ENCODE measurements at regions not wholly inside any gene's neighbourhood (a gene's known extent, or its start where the extent isn't known, plus 50 kb on each side); places are given as distances from the start of the nearest gene placed in this dataset.

DNA sequence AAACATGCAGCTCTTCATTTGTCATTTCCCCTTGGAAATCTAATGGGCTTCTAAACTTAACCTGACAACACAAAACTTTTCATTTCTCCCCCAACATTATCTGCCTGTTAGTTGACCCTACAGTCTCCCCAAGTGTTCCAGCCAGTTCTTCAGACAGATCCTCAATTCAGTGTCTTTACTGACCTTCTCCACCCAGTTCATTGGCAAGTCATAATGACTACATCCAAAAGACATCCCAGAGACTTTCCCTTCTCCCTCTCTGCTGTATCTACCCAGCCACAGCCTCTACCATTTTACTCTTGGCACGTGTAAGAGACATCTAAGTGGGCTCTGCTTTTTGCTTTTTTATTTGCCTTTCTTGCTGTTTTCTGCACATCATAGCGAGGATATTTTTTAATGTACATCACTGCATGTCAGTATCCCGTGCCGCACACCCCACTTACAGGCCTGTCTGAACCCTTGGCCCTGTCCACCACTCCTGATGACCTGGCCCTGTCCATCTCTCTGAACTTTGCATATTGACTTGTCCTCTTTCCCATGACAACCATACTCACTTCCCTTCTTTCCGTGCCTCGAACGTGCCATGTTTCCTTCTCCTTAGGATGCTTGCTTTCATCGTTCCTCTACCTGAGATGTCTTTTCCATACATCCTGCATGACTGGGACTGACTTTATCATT, 391.9 kb downstream of the IRS2 start:
- no peak for DNase-seq

DNA sequence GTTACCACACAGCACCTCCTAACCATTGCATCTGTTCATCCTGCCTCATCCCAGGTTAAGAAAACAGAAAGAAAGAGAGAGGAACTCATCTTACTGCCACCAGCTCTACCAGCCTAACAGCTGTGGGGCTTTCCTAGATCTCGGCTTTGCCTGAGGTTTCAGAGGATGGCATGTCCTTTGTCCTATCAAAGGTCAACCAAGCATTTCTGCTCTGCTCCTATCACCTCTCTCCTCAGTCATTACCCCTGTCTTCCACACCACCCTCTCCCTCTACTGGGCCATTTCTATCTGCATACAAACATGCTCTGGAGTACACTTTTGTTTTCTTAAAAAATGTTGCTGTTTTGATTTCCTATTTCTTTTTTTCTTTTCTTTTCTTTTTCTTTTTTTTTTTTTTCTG, 393.3 kb downstream of the IRS2 start:
- no peak for DNase-seq

DNA sequence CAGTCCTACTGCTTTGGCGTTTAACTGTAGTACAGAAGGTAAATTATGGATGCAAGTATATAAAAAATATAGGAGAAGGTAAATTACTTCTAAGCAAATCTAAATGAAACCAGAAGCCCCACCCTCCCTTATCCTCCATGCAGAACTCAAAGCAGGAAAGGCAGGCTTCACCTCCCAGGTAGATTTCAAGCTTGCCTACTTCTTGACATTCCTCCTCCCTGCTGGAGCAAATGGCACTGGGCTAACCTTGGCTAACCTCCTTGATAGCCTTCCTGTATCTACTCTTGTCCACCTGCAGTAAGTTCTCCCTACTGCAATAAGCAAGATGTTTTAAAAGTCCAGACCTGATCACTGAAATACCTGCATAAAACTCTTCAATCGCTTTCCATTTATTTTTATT, 396.0 kb downstream of the IRS2 start:
- no peak for DNase-seq

GRCh38 chr13:109389892-109390345, 396.5 kb downstream of the IRS2 start:
- no peak for DNase-seq

GRCh38 chr13:109389456-109389855, 396.9 kb downstream of the IRS2 start:
- no peak for DNase-seq

GRCh38 chr13:109387471-109387870, 398.9 kb downstream of the IRS2 start:
- DNase-seq, result no peak

- DNase-seq, result no peak
These were observed 401.2 kb downstream of the IRS2 start for GRCh38 chr13:109385242-109385560.

GRCh38 chr13:109384491-109385241, 401.7 kb downstream of the IRS2 start:
- no peak for DNase-seq

- no peak for DNase-seq
These were observed 402.7 kb downstream of the IRS2 start for GRCh38 chr13:109383683-109384082.

GRCh38 chr13:109381546-109382180, 404.7 kb downstream of the IRS2 start:
- DNase-seq, result no peak

DNA sequence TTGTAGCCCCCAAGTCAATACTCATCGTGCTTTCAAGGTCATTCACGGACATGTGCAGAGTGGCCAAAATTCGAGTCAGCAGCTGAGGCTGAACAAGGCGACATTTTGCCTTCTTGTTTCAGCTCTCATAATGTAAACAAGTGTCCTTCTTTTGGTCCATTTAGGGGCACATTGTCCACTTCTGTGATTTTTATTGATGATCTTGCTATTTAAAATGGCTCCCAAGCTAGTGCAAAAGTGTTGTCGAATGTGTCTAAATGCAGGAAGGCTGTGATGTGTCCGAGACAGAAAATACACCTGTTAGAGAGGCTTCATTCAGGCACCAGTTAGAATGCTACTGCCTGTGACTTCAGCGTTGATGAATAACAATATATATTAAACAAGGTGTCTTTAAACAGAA, 405.9 kb downstream of the IRS2 start:
- DNase-seq, result no peak

GRCh38 chr13:109379930-109380329, 406.5 kb downstream of the IRS2 start:
- DNase-seq, result no peak

GRCh38 chr13:109376936-109377335, 409.4 kb downstream of the IRS2 start:
- no peak for DNase-seq

GRCh38 chr13:109374609-109375200, 411.7 kb downstream of the IRS2 start:
- no peak for DNase-seq

- no peak for DNase-seq
These were observed 413.7 kb downstream of the IRS2 start for GRCh38 chr13:109372666-109373065.

DNA sequence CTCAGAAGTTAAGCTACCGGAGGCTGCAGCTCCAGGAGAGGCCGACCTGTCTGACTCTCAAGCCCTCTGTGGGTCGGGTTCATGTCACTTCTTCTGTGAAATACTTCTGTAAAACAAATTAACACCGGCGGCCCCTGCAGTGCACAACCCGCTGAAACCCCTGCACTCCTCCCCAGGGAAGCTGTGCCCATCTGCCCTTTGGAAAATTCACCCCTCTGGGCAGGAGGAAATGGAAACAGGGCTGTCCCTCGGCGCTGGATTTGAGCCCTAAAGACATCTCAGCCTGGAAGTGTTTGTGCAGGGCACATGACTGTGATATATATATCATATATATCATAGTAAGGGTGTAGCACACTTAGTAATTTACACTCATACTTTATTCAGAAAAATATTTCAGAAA, 415.3 kb downstream of the IRS2 start:
- DNase-seq, result no peak

DNA sequence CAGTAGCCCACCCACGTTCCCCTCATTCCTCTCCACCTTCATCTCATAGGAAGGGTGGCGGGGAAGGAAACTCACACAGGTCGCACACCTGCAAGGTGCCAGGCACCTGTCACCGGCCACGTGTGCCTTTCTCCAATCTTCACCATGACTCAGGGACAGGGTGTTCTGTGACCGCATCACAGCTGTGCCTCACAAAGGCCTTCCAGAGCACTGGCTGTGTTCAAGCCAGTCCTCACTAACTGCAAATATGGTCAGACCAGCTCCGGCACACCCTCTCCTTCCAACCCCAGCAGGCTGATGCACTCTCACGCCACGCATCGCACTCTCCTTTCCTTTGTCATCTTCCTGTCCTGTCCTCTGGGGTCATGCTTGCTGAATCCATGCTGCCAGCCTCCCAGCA, 415.9 kb downstream of the IRS2 start:
- DNase-seq, result no peak

DNA sequence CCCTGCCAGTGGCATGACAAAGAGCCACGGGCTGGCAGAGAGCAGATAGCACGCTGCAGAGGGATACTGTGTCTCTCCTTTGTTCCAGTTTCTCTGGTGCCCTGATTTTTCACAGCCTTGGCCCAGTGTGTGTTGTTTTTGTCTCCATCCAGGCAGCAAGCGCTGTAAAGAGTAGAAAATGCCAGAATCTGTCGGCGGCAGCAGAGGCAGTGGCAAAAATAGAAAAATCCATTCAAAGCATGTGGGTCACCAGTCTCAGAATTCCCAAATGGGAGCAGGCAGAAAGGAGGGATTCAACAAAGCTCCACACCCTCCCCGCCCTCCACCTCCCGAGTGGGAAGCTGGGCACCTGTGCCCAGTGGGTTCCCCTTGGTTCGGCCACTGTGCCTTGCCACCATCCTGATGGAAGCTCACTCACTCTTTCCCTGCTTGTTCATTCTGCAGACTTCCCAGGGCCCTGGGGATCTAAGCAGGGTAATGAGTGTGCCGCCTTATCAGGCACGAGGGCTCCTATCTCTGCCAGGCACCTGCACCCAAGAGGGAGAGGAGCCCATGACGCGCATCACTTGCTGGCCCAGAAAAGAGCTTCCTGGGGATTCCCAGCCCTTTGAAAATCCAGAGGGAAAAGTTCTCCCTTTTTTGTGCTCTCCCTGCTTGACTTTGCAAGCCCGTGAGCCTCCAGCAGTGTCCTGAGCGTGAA, 416.9 kb downstream of the IRS2 start:
- no peak for DNase-seq

GRCh38 chr13:109368230-109368629, 418.2 kb downstream of the IRS2 start:
- no peak for DNase-seq

DNA sequence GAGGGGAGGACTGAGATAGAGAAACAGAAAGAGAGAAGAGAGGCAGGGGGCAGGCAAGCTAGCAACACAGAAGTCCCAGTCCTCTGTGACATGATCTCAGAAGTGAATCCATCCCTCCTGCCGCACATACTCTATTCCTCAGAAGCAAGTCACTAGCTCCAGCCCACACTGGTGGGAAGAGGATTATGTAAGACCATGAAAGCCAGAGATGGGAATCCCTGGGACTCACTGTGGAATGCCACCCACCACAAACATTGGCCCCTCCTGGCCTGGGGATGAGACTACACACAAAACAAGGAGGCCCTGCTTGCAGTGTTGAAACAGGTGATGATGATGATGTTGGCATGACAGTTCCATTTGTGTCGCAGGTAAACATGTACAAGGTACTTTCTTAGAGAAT, 419.9 kb downstream of the IRS2 start:
- no peak for DNase-seq

DNA sequence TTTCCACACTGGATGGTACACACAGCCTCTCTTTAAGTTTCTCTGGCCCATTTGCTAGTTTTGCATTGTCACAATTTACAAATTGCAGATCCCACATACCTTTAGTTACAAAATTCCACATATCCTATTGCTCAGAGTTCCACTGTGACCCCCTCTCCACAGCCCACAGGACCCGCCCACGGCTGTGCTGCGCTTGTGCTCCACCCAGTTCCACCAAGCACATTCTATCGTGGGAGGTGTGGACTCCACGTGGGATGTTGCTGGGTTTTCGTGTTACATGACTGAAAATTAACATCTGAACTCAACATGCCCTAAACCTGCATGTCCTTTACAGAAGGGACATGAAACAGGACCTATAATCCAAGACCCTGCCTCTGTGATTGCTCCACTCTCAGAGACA, 423.0 kb downstream of the IRS2 start:
- DNase-seq, result no peak

- no peak for DNase-seq
These were observed 423.8 kb downstream of the IRS2 start for GRCh38 chr13:109362616-109363015.

DNA sequence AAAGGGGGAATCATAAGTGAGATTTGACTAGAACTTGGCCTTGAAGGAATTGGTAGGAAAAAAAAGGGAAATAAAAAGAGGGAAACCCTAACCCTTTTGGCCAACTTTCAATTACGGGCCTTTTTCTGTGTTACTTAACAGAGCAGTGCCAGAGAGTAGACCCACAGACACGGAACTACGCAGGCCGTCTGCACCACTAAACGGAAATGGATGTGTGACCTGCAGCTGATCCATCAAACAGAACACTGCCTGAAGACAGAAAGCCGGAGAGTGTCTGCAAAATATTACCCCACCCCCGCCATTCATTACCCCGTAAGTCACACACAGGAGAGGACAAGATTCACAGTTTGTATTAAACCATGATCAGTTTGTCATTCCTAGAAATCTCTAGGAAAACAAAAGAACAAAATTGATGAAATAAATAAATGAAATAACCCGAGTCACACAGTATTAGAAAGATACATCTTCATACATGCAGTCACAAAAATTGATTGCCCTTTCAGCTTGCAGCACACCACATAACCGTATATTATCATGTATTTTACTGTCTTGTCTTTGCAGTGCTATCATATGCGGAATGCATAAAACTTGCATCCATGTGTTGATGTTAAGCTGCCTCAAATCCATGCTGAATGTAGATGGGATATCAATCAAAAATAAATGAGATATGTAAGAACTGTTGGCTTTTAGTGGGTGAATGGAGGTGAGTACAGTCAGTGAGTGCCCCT, 424.7 kb downstream of the IRS2 start:
- DNase-seq, result no peak
